Ovary (tissue), 7 donors: ENCODE measurements at regions not wholly inside any gene's neighbourhood (a gene's known extent, or its start where the extent isn't known, plus 50 kb on each side); places are given as distances from the start of the nearest gene placed in this dataset.

Experiments
- DNase-seq, 5 donors: peaks; one replicate each; pipeline ENCODE4 v3.0.0-alpha.2; 2019 to 2020
- H3K27ac ChIP-seq, 2 donors: fragments of 200-600 bp; one replicate each; pipeline versions ENCODE4 v1.5.1 to v1.8.0; 2019 to 2022
- H3K27me3 ChIP-seq: fragments of 200-600 bp; one replicate; pipeline ENCODE4 v1.8.0; 2022
- H3K36me3 ChIP-seq: fragments of 200-600 bp; sonication (generic); one replicate; pipeline ENCODE4 v1.5.1; 2019
- H3K4me1 ChIP-seq: one replicate; pipeline ENCODE4 v1.8.1; 2013; ENCODE audit warnings: mild to moderate bottlenecking, moderate library complexity; ENCODE audit not compliant: insufficient read depth
- H3K4me3 ChIP-seq: fragments of 200-600 bp; sonication (generic); one replicate; pipeline ENCODE4 v1.5.1; 2017
- H3K9me3 ChIP-seq, 2 donors: fragments of 200-600 bp in 1 of 2; sonication (generic) in 1 of 2; one replicate each; pipeline versions ENCODE4 v1.5.1 to v1.8.1; 2013 to 2019; ENCODE audit warnings: mild to moderate bottlenecking in 1 of 2, moderate library complexity in 1 of 2
- EP300 ChIP-seq: sonication (generic); formaldehyde crosslinking; IDR thresholded peaks from one replicate; pipeline ENCODE4 v1.6.1; 2017; ENCODE audit warnings: antibody characterized with exemption
- POLR2A ChIP-seq: fragments of 450-650 bp; IDR thresholded peaks from one replicate; pipeline ENCODE4 v1.6.1; 2017; ENCODE audit warnings: antibody characterized with exemption, mild to moderate bottlenecking, moderate library complexity
- WGBS, 3 donors: extraction: QIAGEN DNeasy Blood & Tissue Kit in 1 of 3; methylation state at CpG; one replicate each; pipeline versions ENCODE4 v1.1.5 to v1.1.7; 2013 to 2017; 5-methylcytosine and 5-hydroxymethylcytosine counted together
- intact Hi-C, 4 donors: fragments of 100-400 bp; cut with DNase I; formaldehyde crosslinking; loops; one replicate each; pipeline versions ENCODE4 v1.11.0 to v1.15.1; 2022 to 2023
- TF ChIP-seq, protein P1 (sequence below), 3 donors: fragments of 450-650 bp in 2 of 3; fragments of 200-600 bp in 1 of 3; IDR thresholded peaks; one replicate each; pipeline versions ENCODE4 v1.5.1 to v1.8.0; 2016 to 2022; ENCODE audit warnings: antibody characterized with exemption in 3 of 3, mild to moderate bottlenecking in 1 of 3
- donor health status: DM: no; HTN: no; CAD: no; lungs with moderate emphysema.
- donor health status: DM: no; HTN: no; CAD: no.
- donor health status: Bipolar disorder and iron deficiency.
- donor health status: DM: no; HTN: no; CAD: no.
- donor health status: DM: yes; HTN: yes; CAD: no.

- WGBS, 3 donors: 77 to 86% (median 80%) methylated on average over 10 of the region's 10 CpGs
- Histone ChIP-seq H3K27ac (no peak overlapping the region), H3K9me3 (no peaks in the 10 kb centered on the region), H3K27me3 (no peaks in the 10 kb centered on the region), H3K36me3 (no peaks in the 10 kb centered on the region), H3K4me1 (no peaks in the 10 kb centered on the region), H3K4me3 (no peak overlapping the region)
- no peak for DNase-seq
- intact Hi-C loops: no loop called here
- TF ChIP-seq, protein P1, sequence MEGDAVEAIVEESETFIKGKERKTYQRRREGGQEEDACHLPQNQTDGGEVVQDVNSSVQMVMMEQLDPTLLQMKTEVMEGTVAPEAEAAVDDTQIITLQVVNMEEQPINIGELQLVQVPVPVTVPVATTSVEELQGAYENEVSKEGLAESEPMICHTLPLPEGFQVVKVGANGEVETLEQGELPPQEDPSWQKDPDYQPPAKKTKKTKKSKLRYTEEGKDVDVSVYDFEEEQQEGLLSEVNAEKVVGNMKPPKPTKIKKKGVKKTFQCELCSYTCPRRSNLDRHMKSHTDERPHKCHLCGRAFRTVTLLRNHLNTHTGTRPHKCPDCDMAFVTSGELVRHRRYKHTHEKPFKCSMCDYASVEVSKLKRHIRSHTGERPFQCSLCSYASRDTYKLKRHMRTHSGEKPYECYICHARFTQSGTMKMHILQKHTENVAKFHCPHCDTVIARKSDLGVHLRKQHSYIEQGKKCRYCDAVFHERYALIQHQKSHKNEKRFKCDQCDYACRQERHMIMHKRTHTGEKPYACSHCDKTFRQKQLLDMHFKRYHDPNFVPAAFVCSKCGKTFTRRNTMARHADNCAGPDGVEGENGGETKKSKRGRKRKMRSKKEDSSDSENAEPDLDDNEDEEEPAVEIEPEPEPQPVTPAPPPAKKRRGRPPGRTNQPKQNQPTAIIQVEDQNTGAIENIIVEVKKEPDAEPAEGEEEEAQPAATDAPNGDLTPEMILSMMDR (IDR thresholded peaks at IDR 0.05): no peak
- TF ChIP-seq EP300: no peak
- TF ChIP-seq POLR2A: no peak
Measured at GRCh38 chr13:22103046-22104027, 432.5 kb downstream of the FGF9 start.

DNA sequence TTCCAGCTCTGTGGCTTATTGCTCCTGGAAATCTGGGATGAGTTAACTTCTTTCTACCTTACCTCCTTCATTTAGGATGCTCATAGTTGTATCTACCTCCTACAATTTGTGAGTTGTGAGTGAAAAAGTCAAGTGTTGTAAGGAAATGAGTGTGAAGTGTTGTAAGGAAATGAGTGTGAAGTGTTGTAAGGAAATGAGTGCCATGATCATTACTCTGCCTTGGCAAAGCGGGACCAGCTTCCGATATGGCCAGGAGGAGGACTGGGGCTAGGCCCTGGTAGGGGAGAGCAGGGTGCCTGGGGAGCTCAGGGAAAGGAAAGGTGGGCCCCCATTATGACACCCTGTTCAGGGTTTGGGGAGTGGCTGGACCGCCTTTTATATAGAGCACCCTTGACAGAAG, 435.2 kb downstream of the FGF9 start:
- intact Hi-C loops: no loop called here
- Histone ChIP-seq H3K27me3 (no peaks in the 10 kb centered on the region), H3K27ac (no peak overlapping the region), H3K4me1 (no peaks in the 10 kb centered on the region), H3K4me3 (no peak overlapping the region), H3K36me3 (no peaks in the 10 kb centered on the region), H3K9me3 (no peaks in the 10 kb centered on the region)
- no peak for DNase-seq
- TF ChIP-seq, protein P1 (IDR thresholded peaks at IDR 0.05): no peak
- TF ChIP-seq EP300 (no peak), POLR2A (no peak)
- WGBS, 3 donors: 94 to 97% (median 97%) methylated on average over 3 of the region's 3 CpGs

DNA sequence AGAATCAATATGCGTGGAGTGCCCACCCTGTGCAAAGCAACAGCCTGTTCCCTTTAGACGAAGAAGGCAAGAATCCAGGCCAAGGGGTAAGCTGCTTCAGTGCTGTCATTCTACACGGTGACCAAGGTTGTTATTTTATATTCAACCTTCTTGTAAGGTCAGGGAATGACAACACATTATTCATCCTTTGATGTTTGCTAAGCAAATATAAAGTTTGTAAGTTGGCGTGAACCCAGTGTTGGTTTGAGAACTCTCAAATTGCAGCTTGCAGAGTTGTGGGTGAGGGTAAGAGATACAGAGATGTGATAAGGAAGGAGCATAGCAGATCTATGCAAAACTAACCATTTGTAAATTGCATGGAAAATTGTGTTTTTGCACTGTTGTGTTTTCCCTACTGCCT, 436.7 kb downstream of the FGF9 start:
- Histone ChIP-seq H3K27me3 (no peaks in the 10 kb centered on the region), H3K4me3 (no peak overlapping the region), H3K27ac (no peak overlapping the region), H3K4me1 (no peaks in the 10 kb centered on the region), H3K9me3 (no peaks in the 10 kb centered on the region), H3K36me3 (no peaks in the 10 kb centered on the region)
- 69 to 79% (median 78%) methylated on average over 4 of the region's 4 CpGs for WGBS, 3 donors
- TF ChIP-seq, protein P1 (IDR thresholded peaks at IDR 0.05): no peak
- TF ChIP-seq POLR2A (no peak), EP300 (no peak)
- no peak for DNase-seq
- intact Hi-C loops: no loop called here

DNA sequence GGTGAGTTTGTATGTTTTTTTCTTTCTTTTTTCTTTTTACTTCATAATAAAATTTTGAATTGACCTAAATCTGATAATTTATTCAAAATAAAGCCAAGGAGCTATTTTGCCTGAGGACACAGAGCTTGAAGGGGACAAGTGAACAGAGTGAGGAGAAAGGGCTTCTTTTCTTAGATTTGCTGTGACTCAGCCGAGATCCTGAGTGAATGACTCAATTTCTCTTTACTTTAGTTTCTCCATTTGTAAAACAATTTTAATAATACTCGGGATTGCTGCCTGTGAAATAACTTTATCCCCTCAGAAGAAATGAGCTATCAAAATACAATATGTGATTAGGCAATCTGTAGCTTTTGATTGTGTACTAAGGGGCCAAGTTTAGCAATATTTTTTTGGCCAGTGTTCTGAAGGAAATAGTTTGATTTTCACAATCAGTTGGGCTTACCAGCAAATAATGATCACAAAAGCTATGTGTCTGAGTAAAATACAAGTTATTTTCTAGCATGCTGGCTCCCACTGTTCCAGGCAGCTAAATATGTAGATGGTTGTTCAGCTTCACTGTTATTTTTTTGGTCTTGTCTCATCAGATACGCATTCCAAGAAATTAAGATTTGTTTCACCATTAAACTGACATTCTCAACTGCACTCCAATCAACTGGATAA, 437.5 kb downstream of the FGF9 start:
- no peak for TF ChIP-seq EP300
- TF ChIP-seq POLR2A: no peak
- TF ChIP-seq, protein P1 (IDR thresholded peaks at IDR 0.05): no peak
- H3K4me1 ChIP-seq: no peaks in the 10 kb centered on the region
- H3K4me3 ChIP-seq: no peak overlapping the region
- H3K27me3 ChIP-seq: no peaks in the 10 kb centered on the region
- intact Hi-C loops: no loop called here
- no peak for DNase-seq
- H3K27ac ChIP-seq: no peak overlapping the region
- 32 to 33% (median 32%) methylated on average over 3 of the region's 3 CpGs for WGBS, 3 donors
- no peaks in the 10 kb centered on the region for H3K9me3 ChIP-seq
- H3K36me3 ChIP-seq: no peaks in the 10 kb centered on the region
